ENCODE measurements at regions not wholly inside any gene's neighbourhood (a gene's known extent, or its start where the extent isn't known, plus 50 kb on each side); places are given as distances from the start of the nearest gene placed in this dataset.

- TF ChIP-seq POLR2AphosphoS5 (IDR thresholded peaks at IDR 0.05), result no peak
- TF ChIP-seq, protein P1, sequence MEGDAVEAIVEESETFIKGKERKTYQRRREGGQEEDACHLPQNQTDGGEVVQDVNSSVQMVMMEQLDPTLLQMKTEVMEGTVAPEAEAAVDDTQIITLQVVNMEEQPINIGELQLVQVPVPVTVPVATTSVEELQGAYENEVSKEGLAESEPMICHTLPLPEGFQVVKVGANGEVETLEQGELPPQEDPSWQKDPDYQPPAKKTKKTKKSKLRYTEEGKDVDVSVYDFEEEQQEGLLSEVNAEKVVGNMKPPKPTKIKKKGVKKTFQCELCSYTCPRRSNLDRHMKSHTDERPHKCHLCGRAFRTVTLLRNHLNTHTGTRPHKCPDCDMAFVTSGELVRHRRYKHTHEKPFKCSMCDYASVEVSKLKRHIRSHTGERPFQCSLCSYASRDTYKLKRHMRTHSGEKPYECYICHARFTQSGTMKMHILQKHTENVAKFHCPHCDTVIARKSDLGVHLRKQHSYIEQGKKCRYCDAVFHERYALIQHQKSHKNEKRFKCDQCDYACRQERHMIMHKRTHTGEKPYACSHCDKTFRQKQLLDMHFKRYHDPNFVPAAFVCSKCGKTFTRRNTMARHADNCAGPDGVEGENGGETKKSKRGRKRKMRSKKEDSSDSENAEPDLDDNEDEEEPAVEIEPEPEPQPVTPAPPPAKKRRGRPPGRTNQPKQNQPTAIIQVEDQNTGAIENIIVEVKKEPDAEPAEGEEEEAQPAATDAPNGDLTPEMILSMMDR (IDR thresholded peaks at IDR 0.05), result no peak
These were observed 178.9 kb upstream of the LYZL1 start for GRCh38 chr10:29109707-29110571.
